ENCODE measurements at regions not wholly inside any gene's neighbourhood (a gene's known extent, or its start where the extent isn't known, plus 50 kb on each side); places are given as distances from the start of the nearest gene placed in this dataset.
"Not testable (repeated sequence)": the region's sequence is repeated elsewhere in the genome, so short reads cannot be mapped to it uniquely, and the experiment has no call there.

GRCh38 chr14:28401705-28402104 is 364.9 kb upstream of the FOXG1 start:
- H3K4me1 ChIP-seq (ENCODE audit: control insufficient read depth in 3 of 3, insufficient read depth in 3 of 3, low read length in 3 of 3); H3K27ac ChIP-seq (ENCODE audit: low read depth, low read length); H3K4me3 ChIP-seq (ENCODE audit: low read length in 3 of 3); H3K9ac ChIP-seq (ENCODE audit: low read depth in 1 of 3, low read length in 3 of 3); H3K27me3 ChIP-seq (ENCODE audit: control insufficient read depth in 3 of 3, insufficient read depth in 3 of 3, low read length in 3 of 3); H3K9me3 ChIP-seq (ENCODE audit: control insufficient read depth in 3 of 3, low read length in 3 of 3); H3K36me3 ChIP-seq (ENCODE audit: control insufficient read depth in 3 of 3, insufficient read depth in 3 of 3, low read length in 3 of 3): not testable (repeated sequence)

- no peaks in the 10 kb centered on the region for H3K36me3 ChIP-seq (ENCODE audit: control insufficient read depth in 3 of 3, insufficient read depth in 3 of 3, low read length in 3 of 3)
- no peak overlapping the region for H3K27ac ChIP-seq (ENCODE audit: low read depth, low read length)
- no peak overlapping the region for H3K9ac ChIP-seq (ENCODE audit: low read depth in 1 of 3, low read length in 3 of 3)
- no peak overlapping the region for H3K4me3 ChIP-seq (ENCODE audit: low read length in 3 of 3)
- no peaks in the 10 kb centered on the region for H3K4me1 ChIP-seq (ENCODE audit: control insufficient read depth in 3 of 3, insufficient read depth in 3 of 3, low read length in 3 of 3)
- no peaks in the 10 kb centered on the region for H3K9me3 ChIP-seq (ENCODE audit: control insufficient read depth in 3 of 3, low read length in 3 of 3)
- no peaks in the 10 kb centered on the region for H3K27me3 ChIP-seq (ENCODE audit: control insufficient read depth in 3 of 3, insufficient read depth in 3 of 3, low read length in 3 of 3)
These were observed 360.4 kb upstream of the FOXG1 start for GRCh38 chr14:28406196-28406595.

- Histone ChIP-seq H3K9me3 (ENCODE audit: control insufficient read depth in 3 of 3, low read length in 3 of 3) (peaks cover 0 to 2% (median 0%) of the 10 kb centered on the region in 3 donors), H3K27ac (ENCODE audit: low read depth, low read length) (no peak overlapping the region), H3K36me3 (ENCODE audit: control insufficient read depth in 3 of 3, insufficient read depth in 3 of 3, low read length in 3 of 3) (no peaks in the 10 kb centered on the region), H3K4me1 (ENCODE audit: control insufficient read depth in 3 of 3, insufficient read depth in 3 of 3, low read length in 3 of 3) (no peaks in the 10 kb centered on the region), H3K9ac (ENCODE audit: low read depth in 1 of 3, low read length in 3 of 3) (no peak overlapping the region), H3K4me3 (ENCODE audit: low read length in 3 of 3) (no peak overlapping the region), H3K27me3 (ENCODE audit: control insufficient read depth in 3 of 3, insufficient read depth in 3 of 3, low read length in 3 of 3) (no peaks in the 10 kb centered on the region)
These were observed 359.4 kb upstream of the FOXG1 start for GRCh38 chr14:28407031-28407825.

- Histone ChIP-seq H3K4me3 (ENCODE audit: low read length in 3 of 3) (no peak overlapping the region), H3K27me3 (ENCODE audit: control insufficient read depth in 3 of 3, insufficient read depth in 3 of 3, low read length in 3 of 3) (no peaks in the 10 kb centered on the region), H3K27ac (ENCODE audit: low read depth, low read length) (no peak overlapping the region), H3K9ac (ENCODE audit: low read depth in 1 of 3, low read length in 3 of 3) (no peak overlapping the region), H3K4me1 (ENCODE audit: control insufficient read depth in 3 of 3, insufficient read depth in 3 of 3, low read length in 3 of 3) (no peaks in the 10 kb centered on the region), H3K9me3 (ENCODE audit: control insufficient read depth in 3 of 3, low read length in 3 of 3) (peaks cover 0 to 3% (median 0%) of the 10 kb centered on the region in 3 donors), H3K36me3 (ENCODE audit: control insufficient read depth in 3 of 3, insufficient read depth in 3 of 3, low read length in 3 of 3) (no peaks in the 10 kb centered on the region)
These were observed 358.6 kb upstream of the FOXG1 start for GRCh38 chr14:28407996-28408395.

GRCh38 chr14:28412077-28412476 is 354.5 kb upstream of the FOXG1 start:
- H3K27me3 ChIP-seq (ENCODE audit: control insufficient read depth in 3 of 3, insufficient read depth in 3 of 3, low read length in 3 of 3): no peaks in the 10 kb centered on the region
- H3K9me3 ChIP-seq (ENCODE audit: control insufficient read depth in 3 of 3, low read length in 3 of 3): peaks cover 0 to 3% (median 0%) of the 10 kb centered on the region in 3 donors
- no peaks in the 10 kb centered on the region for H3K36me3 ChIP-seq (ENCODE audit: control insufficient read depth in 3 of 3, insufficient read depth in 3 of 3, low read length in 3 of 3)
- H3K27ac ChIP-seq (ENCODE audit: low read depth, low read length): no peak overlapping the region
- no peaks in the 10 kb centered on the region for H3K4me1 ChIP-seq (ENCODE audit: control insufficient read depth in 3 of 3, insufficient read depth in 3 of 3, low read length in 3 of 3)
- H3K9ac ChIP-seq (ENCODE audit: low read depth in 1 of 3, low read length in 3 of 3): no peak overlapping the region
- H3K4me3 ChIP-seq (ENCODE audit: low read length in 3 of 3): no peak overlapping the region

GRCh38 chr14:28426960-28427359 is 339.6 kb upstream of the FOXG1 start:
- Histone ChIP-seq H3K9me3 (ENCODE audit: control insufficient read depth in 3 of 3, low read length in 3 of 3) (no peaks in the 10 kb centered on the region), H3K27ac (ENCODE audit: low read depth, low read length) (no peak overlapping the region), H3K27me3 (ENCODE audit: control insufficient read depth in 3 of 3, insufficient read depth in 3 of 3, low read length in 3 of 3) (no peaks in the 10 kb centered on the region), H3K9ac (ENCODE audit: low read depth in 1 of 3, low read length in 3 of 3) (no peak overlapping the region), H3K4me3 (ENCODE audit: low read length in 3 of 3) (no peak overlapping the region), H3K4me1 (ENCODE audit: control insufficient read depth in 3 of 3, insufficient read depth in 3 of 3, low read length in 3 of 3) (no peaks in the 10 kb centered on the region), H3K36me3 (ENCODE audit: control insufficient read depth in 3 of 3, insufficient read depth in 3 of 3, low read length in 3 of 3) (no peaks in the 10 kb centered on the region)

GRCh38 chr14:28436821-28437220 is 329.8 kb upstream of the FOXG1 start:
- Histone ChIP-seq H3K27me3 (ENCODE audit: control insufficient read depth in 3 of 3, insufficient read depth in 3 of 3, low read length in 3 of 3) (no peaks in the 10 kb centered on the region), H3K9me3 (ENCODE audit: control insufficient read depth in 3 of 3, low read length in 3 of 3) (no peaks in the 10 kb centered on the region), H3K4me1 (ENCODE audit: control insufficient read depth in 3 of 3, insufficient read depth in 3 of 3, low read length in 3 of 3) (no peaks in the 10 kb centered on the region), H3K9ac (ENCODE audit: low read depth in 1 of 3, low read length in 3 of 3) (no peak overlapping the region), H3K36me3 (ENCODE audit: control insufficient read depth in 3 of 3, insufficient read depth in 3 of 3, low read length in 3 of 3) (no peaks in the 10 kb centered on the region), H3K27ac (ENCODE audit: low read depth, low read length) (no peak overlapping the region), H3K4me3 (ENCODE audit: low read length in 3 of 3) (no peak overlapping the region)

GRCh38 chr14:28461389-28461788 is 305.2 kb upstream of the FOXG1 start:
- Histone ChIP-seq H3K9me3 (ENCODE audit: control insufficient read depth in 3 of 3, low read length in 3 of 3) (peaks cover 0 to 2% (median 0%) of the 10 kb centered on the region in 3 donors), H3K27ac (ENCODE audit: low read depth, low read length) (no peak overlapping the region), H3K4me1 (ENCODE audit: control insufficient read depth in 3 of 3, insufficient read depth in 3 of 3, low read length in 3 of 3) (no peaks in the 10 kb centered on the region), H3K4me3 (ENCODE audit: low read length in 3 of 3) (no peak overlapping the region), H3K36me3 (ENCODE audit: control insufficient read depth in 3 of 3, insufficient read depth in 3 of 3, low read length in 3 of 3) (no peaks in the 10 kb centered on the region), H3K9ac (ENCODE audit: low read depth in 1 of 3, low read length in 3 of 3) (no peak overlapping the region), H3K27me3 (ENCODE audit: control insufficient read depth in 3 of 3, insufficient read depth in 3 of 3, low read length in 3 of 3) (no peaks in the 10 kb centered on the region)

GRCh38 chr14:28467611-28468010 is 299.0 kb upstream of the FOXG1 start:
- no peak overlapping the region for H3K4me3 ChIP-seq (ENCODE audit: low read length in 3 of 3)
- no peaks in the 10 kb centered on the region for H3K36me3 ChIP-seq (ENCODE audit: control insufficient read depth in 3 of 3, insufficient read depth in 3 of 3, low read length in 3 of 3)
- no peak overlapping the region for H3K27ac ChIP-seq (ENCODE audit: low read depth, low read length)
- no peaks in the 10 kb centered on the region for H3K27me3 ChIP-seq (ENCODE audit: control insufficient read depth in 3 of 3, insufficient read depth in 3 of 3, low read length in 3 of 3)
- peaks cover 0 to 5% (median 2%) of the 10 kb centered on the region in 3 donors for H3K9me3 ChIP-seq (ENCODE audit: control insufficient read depth in 3 of 3, low read length in 3 of 3)
- no peaks in the 10 kb centered on the region for H3K4me1 ChIP-seq (ENCODE audit: control insufficient read depth in 3 of 3, insufficient read depth in 3 of 3, low read length in 3 of 3)
- no peak overlapping the region for H3K9ac ChIP-seq (ENCODE audit: low read depth in 1 of 3, low read length in 3 of 3)

GRCh38 chr14:28468191-28469151 is 298.1 kb upstream of the FOXG1 start:
- Histone ChIP-seq H3K4me3 (ENCODE audit: low read length in 3 of 3) (no peak overlapping the region), H3K27ac (ENCODE audit: low read depth, low read length) (no peak overlapping the region), H3K27me3 (ENCODE audit: control insufficient read depth in 3 of 3, insufficient read depth in 3 of 3, low read length in 3 of 3) (no peaks in the 10 kb centered on the region), H3K4me1 (ENCODE audit: control insufficient read depth in 3 of 3, insufficient read depth in 3 of 3, low read length in 3 of 3) (no peaks in the 10 kb centered on the region), H3K9me3 (ENCODE audit: control insufficient read depth in 3 of 3, low read length in 3 of 3) (peaks cover 0 to 5% (median 2%) of the 10 kb centered on the region in 3 donors), H3K9ac (ENCODE audit: low read depth in 1 of 3, low read length in 3 of 3) (no peak overlapping the region), H3K36me3 (ENCODE audit: control insufficient read depth in 3 of 3, insufficient read depth in 3 of 3, low read length in 3 of 3) (no peaks in the 10 kb centered on the region)

Measured in skeletal muscle tissue (tissue), 3 donors.